Sigmoid colon (tissue), 4 donors: ENCODE measurements at regions not wholly inside any gene's neighbourhood (a gene's known extent, or its start where the extent isn't known, plus 50 kb on each side); places are given as distances from the start of the nearest gene placed in this dataset.

Experiments used
- CTCF ChIP-seq, 4 experiments: fragments of 450-650 bp in 3 of 4; fragments of 200-600 bp in 1 of 4; IDR thresholded peaks; one replicate each; pipeline ENCODE4 v1.5.1; 2016 to 2019; ENCODE audit warnings: antibody characterized with exemption in 4 of 4, mild to moderate bottlenecking in 3 of 4, moderate library complexity in 2 of 4
- EP300 ChIP-seq, 4 donors: sonication (generic); formaldehyde crosslinking; IDR thresholded peaks; one replicate each; pipeline ENCODE4 v1.6.1; 2017; ENCODE audit warnings: antibody characterized with exemption in 4 of 4
- POLR2AphosphoS5 ChIP-seq, 4 donors: sonication (generic); formaldehyde crosslinking; IDR thresholded peaks; one replicate each; pipeline ENCODE4 v1.6.1; 2017; ENCODE audit warnings: antibody characterized with exemption in 4 of 4

GRCh38 chr10:130847170-130847569 lies 464.4 kb downstream of the TCERG1L start:
- TF ChIP-seq CTCF (IDR thresholded peaks at IDR 0.05) (no peak), POLR2AphosphoS5 (IDR thresholded peaks at IDR 0.05) (no peak), EP300 (IDR thresholded peaks at IDR 0.05) (no peak)
